GM12873 (cell line): ENCODE measurements at regions not wholly inside any gene's neighbourhood (a gene's known extent, or its start where the extent isn't known, plus 50 kb on each side); places are given as distances from the start of the nearest gene placed in this dataset.

Experiments used
- CTCF ChIP-seq: IDR thresholded peaks from 2 replicates; pipeline ENCODE4 v1.5.1; 2012; ENCODE audit warnings: low read depth, mild to moderate bottlenecking, moderate library complexity, low read length, control low read depth; ENCODE audit not compliant: insufficient read depth; ENCODE audit errors: missing control alignments

DNA sequence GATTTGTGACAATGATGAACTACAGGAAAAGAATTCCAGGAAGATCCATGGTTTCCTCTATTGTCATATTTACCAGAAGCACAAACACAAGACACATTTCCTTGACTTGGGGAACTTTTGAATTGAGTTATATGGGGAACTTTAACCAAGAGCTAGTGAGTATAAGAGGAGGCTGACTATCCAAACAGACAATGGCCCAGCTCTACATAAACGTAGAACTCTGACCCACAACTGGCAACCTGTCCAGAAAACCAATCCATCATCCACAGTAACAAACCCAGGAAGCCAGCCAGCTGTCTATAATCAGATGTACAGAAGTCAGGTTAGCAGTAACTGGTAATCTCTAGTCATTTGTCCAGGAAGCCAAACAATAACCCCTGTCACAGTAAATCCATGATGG, 167.0 kb upstream of the CPEB2 start:
- TF ChIP-seq CTCF, result no peak

DNA sequence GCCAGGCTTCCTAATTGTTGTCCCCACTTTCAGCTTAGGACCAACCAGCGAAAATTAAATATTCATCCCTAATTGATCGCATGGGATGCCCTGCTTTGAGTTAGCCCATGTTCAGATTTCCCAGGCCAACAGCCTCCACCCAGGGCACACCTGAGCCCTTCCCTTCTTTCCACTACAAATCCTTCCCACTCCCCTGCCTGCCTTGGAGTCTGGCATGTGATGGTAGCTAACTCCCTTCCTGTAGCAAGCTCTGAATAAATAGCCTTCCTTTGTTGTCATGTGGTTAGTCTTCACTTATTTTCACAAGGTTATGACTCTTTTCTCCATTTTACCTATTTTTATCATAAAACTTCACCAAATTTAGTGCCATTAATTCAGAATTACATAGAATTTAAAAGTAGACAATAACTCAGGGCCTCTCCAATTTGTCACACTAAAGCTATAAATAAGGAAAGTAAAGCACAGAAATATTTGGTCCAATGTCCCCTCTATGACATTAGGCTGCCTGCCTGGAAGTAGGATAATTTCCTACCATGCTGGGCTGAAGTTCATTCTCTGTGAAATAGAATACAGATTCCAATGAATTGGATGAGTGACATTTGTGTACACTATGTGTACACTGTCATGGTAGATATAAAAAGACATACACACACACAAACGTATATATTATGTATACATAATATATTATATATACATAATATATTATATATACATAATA, 166.4 kb upstream of the CPEB2 start:
- no peak for TF ChIP-seq CTCF

- TF ChIP-seq CTCF, result no peak
These were observed 164.4 kb upstream of the CPEB2 start for GRCh38 chr4:14837860-14838259.

- no peak for TF ChIP-seq CTCF
These were observed 160.2 kb upstream of the CPEB2 start for GRCh38 chr4:14841801-14842768.

DNA sequence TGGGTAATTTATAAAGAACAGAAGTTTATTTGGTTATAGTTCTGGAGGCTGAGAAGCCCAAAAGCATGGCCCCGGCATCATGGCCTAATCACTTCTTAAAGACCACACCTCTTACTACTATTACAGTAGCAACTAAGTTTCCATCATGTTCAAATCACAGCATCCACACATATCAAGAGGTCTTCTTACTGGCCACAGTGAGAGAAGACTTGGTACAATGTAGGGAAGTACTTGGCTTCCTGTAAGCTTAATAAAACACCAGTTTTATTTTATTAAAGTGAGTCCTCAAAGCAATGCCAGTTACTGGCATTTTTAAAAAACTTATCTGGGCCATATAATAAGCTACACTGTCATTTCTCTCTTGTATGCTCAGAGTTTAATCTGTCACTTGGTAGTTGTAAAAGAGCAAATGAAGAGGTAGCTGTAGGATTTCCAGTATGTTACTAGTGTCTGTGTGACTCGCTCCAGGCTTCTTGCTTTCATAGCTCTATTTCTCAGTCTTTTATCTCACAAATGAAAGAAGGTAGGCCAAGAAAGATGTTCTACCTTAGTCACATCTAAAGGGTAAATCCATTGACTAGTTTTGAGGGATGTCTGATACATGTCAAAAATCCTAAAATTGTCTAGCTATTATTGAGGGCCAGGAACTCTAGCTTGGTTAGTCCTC, 159.2 kb upstream of the CPEB2 start:
- TF ChIP-seq CTCF, result no peak

- TF ChIP-seq CTCF, result no peak
These were observed 158.2 kb upstream of the CPEB2 start for GRCh38 chr4:14844061-14844460.

GRCh38 chr4:14848229-14848628, 154.1 kb upstream of the CPEB2 start:
- TF ChIP-seq CTCF, result no peak
